DND-41 (cell line): ENCODE measurements at regions not wholly inside any gene's neighbourhood (a gene's known extent, or its start where the extent isn't known, plus 50 kb on each side); places are given as distances from the start of the nearest gene placed in this dataset.

Source experiments
- ATAC-seq: fragments of 200-7000 bp; cut with Tn5 transposase; 3 replicates; pipeline ENCODE4 v1.9.1; 2021; ENCODE audit warnings: low read depth; ENCODE audit not compliant: insufficient read depth
- DNase-seq: peaks from one replicate; pipeline ENCODE4 v3.0.0-alpha.2; 2020
- H2AFZ ChIP-seq: 2 replicates; pipeline ENCODE4 v1.6.0; 2012; ENCODE audit warnings: low read depth, low read length
- H3K27ac ChIP-seq: 2 replicates; pipeline ENCODE4 v1.5.1; 2012; ENCODE audit warnings: low read length, inconsistent platforms
- H3K27me3 ChIP-seq: fragments of 200-600 bp; sonication (generic); 2 replicates; pipeline ENCODE4 v1.6.0; 2012; ENCODE audit warnings: low read length, mild to moderate bottlenecking, inconsistent platforms; ENCODE audit not compliant: insufficient read depth, poor library complexity
- H3K36me3 ChIP-seq: 2 replicates; pipeline ENCODE4 v1.5.1; 2012; ENCODE audit warnings: low read length, inconsistent platforms; ENCODE audit not compliant: insufficient read depth
- H3K4me1 ChIP-seq: 2 replicates; pipeline ENCODE4 v1.5.1; 2012; ENCODE audit warnings: mild to moderate bottlenecking, low read length; ENCODE audit not compliant: insufficient read depth
- H3K4me2 ChIP-seq: 2 replicates; pipeline ENCODE4 v1.6.0; 2012; ENCODE audit warnings: mild to moderate bottlenecking, moderate library complexity, low read length, inconsistent platforms; ENCODE audit not compliant: insufficient read depth
- H3K4me3 ChIP-seq, 2 experiments: fragments of 200-600 bp in 1 of 2; shearing (Covaris generic) in 1 of 2; 2 replicates each; pipeline ENCODE4 v1.5.1; 2012 to 2016; ENCODE audit warnings: inconsistent platforms in 2 of 2, low read length in 2 of 2, mild to moderate bottlenecking in 2 of 2, low read depth in 1 of 2, moderate library complexity in 1 of 2
- H3K79me2 ChIP-seq: 2 replicates; pipeline ENCODE4 v1.6.0; 2012; ENCODE audit warnings: low read length, inconsistent platforms; ENCODE audit not compliant: insufficient read depth
- H3K9ac ChIP-seq: 2 replicates; pipeline ENCODE4 v1.6.0; 2012; ENCODE audit warnings: low read depth, mild to moderate bottlenecking, inconsistent platforms, low read length, moderate library complexity
- H3K9me3 ChIP-seq: 2 replicates; pipeline ENCODE4 v1.5.1; 2012; ENCODE audit warnings: low read length, moderate library complexity, mild to moderate bottlenecking, inconsistent platforms; ENCODE audit not compliant: insufficient read depth, severe bottlenecking
- H4K20me1 ChIP-seq: 2 replicates; pipeline ENCODE4 v1.6.0; 2012; ENCODE audit warnings: low read length; ENCODE audit not compliant: insufficient read depth
- EZH2 ChIP-seq: IDR thresholded peaks from 3 replicates; pipeline ENCODE4 v1.6.1; 2012; ENCODE audit warnings: borderline replicate concordance, low read depth, mild to moderate bottlenecking, moderate library complexity, low read length, inconsistent platforms; ENCODE audit not compliant: severe bottlenecking
- TF ChIP-seq, protein P1 (sequence below): IDR thresholded peaks from 2 replicates; pipeline ENCODE4 v1.5.1; 2012; ENCODE audit warnings: borderline replicate concordance, low read length, moderate library complexity, mild to moderate bottlenecking; ENCODE audit not compliant: poor library complexity, severe bottlenecking; ENCODE audit errors: extremely low read depth

DNA sequence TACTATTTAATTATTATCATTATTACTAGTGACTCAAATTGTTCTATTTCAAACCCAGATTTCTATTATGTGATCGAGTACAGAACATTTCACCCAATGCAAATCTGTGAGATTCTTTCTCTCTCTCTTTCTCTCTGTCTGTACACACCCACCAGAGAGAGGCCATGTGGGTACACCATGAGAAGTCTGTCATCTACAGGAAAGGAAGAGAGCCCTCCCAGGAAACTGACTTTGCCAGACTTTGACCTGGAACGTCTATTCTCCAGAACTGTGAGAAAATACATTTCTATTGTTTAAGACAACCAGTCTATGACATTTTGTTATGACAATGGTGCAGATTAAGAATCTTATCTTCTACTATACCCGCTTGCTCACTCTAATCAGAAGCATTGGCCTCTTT lies 1091.6 kb downstream of the TTLL7 start:
- ATAC-seq (no peak), DNase-seq (no peak)
- Histone ChIP-seq H2AFZ (no peak overlapping the region), H3K4me2 (no peak overlapping the region), H3K4me3 (no peak overlapping the region), H4K20me1 (no peaks in the 10 kb centered on the region), H3K4me1 (no peaks in the 10 kb centered on the region), H3K9me3 (no peaks in the 10 kb centered on the region), H3K79me2 (no peaks in the 10 kb centered on the region), H3K36me3 (no peaks in the 10 kb centered on the region), H3K9ac (no peak overlapping the region), H3K27me3 (no peaks in the 10 kb centered on the region), H3K27ac (no peak overlapping the region)
- TF ChIP-seq, protein P1, sequence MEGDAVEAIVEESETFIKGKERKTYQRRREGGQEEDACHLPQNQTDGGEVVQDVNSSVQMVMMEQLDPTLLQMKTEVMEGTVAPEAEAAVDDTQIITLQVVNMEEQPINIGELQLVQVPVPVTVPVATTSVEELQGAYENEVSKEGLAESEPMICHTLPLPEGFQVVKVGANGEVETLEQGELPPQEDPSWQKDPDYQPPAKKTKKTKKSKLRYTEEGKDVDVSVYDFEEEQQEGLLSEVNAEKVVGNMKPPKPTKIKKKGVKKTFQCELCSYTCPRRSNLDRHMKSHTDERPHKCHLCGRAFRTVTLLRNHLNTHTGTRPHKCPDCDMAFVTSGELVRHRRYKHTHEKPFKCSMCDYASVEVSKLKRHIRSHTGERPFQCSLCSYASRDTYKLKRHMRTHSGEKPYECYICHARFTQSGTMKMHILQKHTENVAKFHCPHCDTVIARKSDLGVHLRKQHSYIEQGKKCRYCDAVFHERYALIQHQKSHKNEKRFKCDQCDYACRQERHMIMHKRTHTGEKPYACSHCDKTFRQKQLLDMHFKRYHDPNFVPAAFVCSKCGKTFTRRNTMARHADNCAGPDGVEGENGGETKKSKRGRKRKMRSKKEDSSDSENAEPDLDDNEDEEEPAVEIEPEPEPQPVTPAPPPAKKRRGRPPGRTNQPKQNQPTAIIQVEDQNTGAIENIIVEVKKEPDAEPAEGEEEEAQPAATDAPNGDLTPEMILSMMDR: no peak
- no peak for TF ChIP-seq EZH2

DNA sequence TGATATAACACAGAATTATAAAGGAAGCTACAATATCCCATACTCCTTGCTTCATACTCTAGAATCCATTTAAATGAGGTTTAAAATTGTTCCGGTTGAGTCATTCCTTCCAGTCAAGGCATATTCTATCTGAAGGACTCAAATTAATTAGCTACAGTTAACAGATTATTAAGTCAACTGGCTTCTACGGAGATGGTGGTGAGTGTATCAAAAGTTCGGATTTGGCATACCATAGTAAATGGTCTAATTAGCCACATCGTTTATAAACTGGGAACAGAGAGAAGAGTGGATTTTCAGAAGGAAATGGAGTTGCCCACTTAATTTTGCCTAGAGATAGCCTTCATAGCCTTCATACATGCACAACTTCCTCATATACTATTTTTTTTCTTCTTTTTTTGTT lies 1095.3 kb downstream of the TTLL7 start:
- no peaks in the 10 kb centered on the region for H3K9me3 ChIP-seq
- H3K27me3 ChIP-seq: no peaks in the 10 kb centered on the region
- H3K9ac ChIP-seq: no peak overlapping the region
- no peak overlapping the region for H3K4me2 ChIP-seq
- TF ChIP-seq, protein P1: no peak
- no peak for TF ChIP-seq EZH2
- ATAC-seq (no peak), DNase-seq (no peak)
- no peaks in the 10 kb centered on the region for H3K4me1 ChIP-seq
- no peak overlapping the region for H3K4me3 ChIP-seq
- no peak overlapping the region for H2AFZ ChIP-seq
- no peaks in the 10 kb centered on the region for H3K36me3 ChIP-seq
- no peak overlapping the region for H3K27ac ChIP-seq
- H3K79me2 ChIP-seq: no peaks in the 10 kb centered on the region
- no peaks in the 10 kb centered on the region for H4K20me1 ChIP-seq

DNA sequence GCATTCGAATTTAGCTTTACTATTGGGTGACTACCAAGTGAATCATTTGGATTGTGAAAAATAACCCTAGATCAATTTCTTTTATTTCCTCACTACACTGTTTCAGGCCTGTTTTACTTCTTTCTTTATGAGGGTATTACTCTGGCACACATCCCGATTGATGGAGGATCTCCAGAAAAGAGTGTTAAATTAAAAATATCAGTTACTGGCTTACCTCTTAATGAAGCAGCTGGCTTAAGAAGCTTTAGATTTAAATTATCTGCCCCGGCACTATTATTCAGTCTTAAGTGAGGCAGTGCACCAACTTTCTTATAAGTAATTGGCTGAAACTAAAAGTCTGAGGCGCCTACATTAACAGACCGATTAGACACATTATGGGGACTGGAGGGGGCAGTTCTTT lies 1097.4 kb downstream of the TTLL7 start:
- H3K4me3 ChIP-seq: no peak overlapping the region
- no peaks in the 10 kb centered on the region for H3K36me3 ChIP-seq
- H3K27me3 ChIP-seq: no peaks in the 10 kb centered on the region
- H3K9ac ChIP-seq: no peak overlapping the region
- no peak overlapping the region for H3K27ac ChIP-seq
- DNase-seq (no peak), ATAC-seq (no peak)
- TF ChIP-seq EZH2: no peak
- TF ChIP-seq, protein P1: no peak
- H4K20me1 ChIP-seq: no peaks in the 10 kb centered on the region
- H3K79me2 ChIP-seq: no peaks in the 10 kb centered on the region
- no peak overlapping the region for H3K4me2 ChIP-seq
- H3K9me3 ChIP-seq: no peaks in the 10 kb centered on the region
- H3K4me1 ChIP-seq: no peaks in the 10 kb centered on the region
- no peak overlapping the region for H2AFZ ChIP-seq

DNA sequence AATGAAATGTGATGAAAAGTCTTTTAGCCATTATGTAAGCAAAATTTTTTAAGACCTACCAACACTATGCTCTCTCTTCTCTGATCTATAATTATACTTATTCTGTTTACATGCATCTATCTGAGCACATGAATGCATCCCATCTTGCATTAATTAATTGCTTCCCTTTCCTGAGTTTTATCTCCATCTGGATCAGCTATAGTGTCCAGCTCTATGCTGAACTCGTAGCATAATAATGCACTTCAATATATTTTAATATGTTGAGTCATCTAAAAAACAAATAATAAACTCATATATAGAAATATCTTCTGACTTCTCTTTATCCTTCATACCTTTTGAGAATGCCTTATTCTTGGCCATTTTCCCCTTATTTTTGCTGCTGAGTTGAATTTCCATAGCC lies 1097.8 kb downstream of the TTLL7 start:
- Histone ChIP-seq H3K4me2 (no peak overlapping the region), H4K20me1 (no peaks in the 10 kb centered on the region), H3K4me3 (no peak overlapping the region), H3K9me3 (no peaks in the 10 kb centered on the region), H3K79me2 (no peaks in the 10 kb centered on the region), H3K27ac (no peak overlapping the region), H3K4me1 (no peaks in the 10 kb centered on the region), H3K36me3 (no peaks in the 10 kb centered on the region), H3K27me3 (no peaks in the 10 kb centered on the region), H3K9ac (no peak overlapping the region), H2AFZ (no peak overlapping the region)
- TF ChIP-seq, protein P1: no peak
- no peak for DNase-seq
- ATAC-seq: no peak
